ENCODE measurements at regions not wholly inside any gene's neighbourhood (a gene's known extent, or its start where the extent isn't known, plus 50 kb on each side); places are given as distances from the start of the nearest gene placed in this dataset.

GRCh38 chr1:56329970-56330369 lies 249.4 kb downstream of the PLPP3 start:
- TF ChIP-seq CTCF (conservative IDR thresholded peaks at IDR 0.05; ENCODE audit: low read length) (no peak), EZH2phosphoT487 (IDR thresholded peaks at IDR 0.05; ENCODE audit: borderline replicate concordance, low read depth, low read length) (no peak)
